Fibroblast of upper back skin (primary cell): ENCODE measurements at regions not wholly inside any gene's neighbourhood (a gene's known extent, or its start where the extent isn't known, plus 50 kb on each side); places are given as distances from the start of the nearest gene placed in this dataset.

Source experiments
- DNase-seq: peaks from one replicate; pipeline ENCODE4 v3.0.0-alpha.2; 2013

- no peak for DNase-seq
Observed at GRCh38 chr19:46945694-46946489, 73.7 kb upstream of the NPAS1 start.

GRCh38 chr19:46946611-46947238, 72.9 kb upstream of the NPAS1 start:
- DNase-seq, result no peak

GRCh38 chr19:46947866-46948265, 71.8 kb upstream of the NPAS1 start:
- no peak for DNase-seq

- peak; percentile 38 for DNase-seq
Observed at GRCh38 chr19:46950526-46951170, 69.0 kb upstream of the NPAS1 start.

- peak; percentile 46 for DNase-seq
Observed at GRCh38 chr19:46951171-46951986, 68.3 kb upstream of the NPAS1 start.

- DNase-seq, result no peak
Observed at GRCh38 chr19:46952874-46953273, 66.8 kb upstream of the NPAS1 start.

- no peak for DNase-seq
Observed at GRCh38 chr19:46953955-46954501, 65.6 kb upstream of the NPAS1 start.

- no peak for DNase-seq
Observed at GRCh38 chr19:46954502-46954992, 65.1 kb upstream of the NPAS1 start.

GRCh38 chr19:46954993-46955812, 64.4 kb upstream of the NPAS1 start:
- no peak for DNase-seq

- no peak for DNase-seq
Observed at GRCh38 chr19:46955813-46956371, 63.7 kb upstream of the NPAS1 start.

- peak; percentile 78 for DNase-seq
Observed at GRCh38 chr19:46958532-46958931, 61.1 kb upstream of the NPAS1 start.

- DNase-seq, result peak; percentile 34
Observed at GRCh38 chr19:46959894-46960556, 59.6 kb upstream of the NPAS1 start.

GRCh38 chr19:46962030-46962570, 57.5 kb upstream of the NPAS1 start:
- DNase-seq, result no peak

- peak; percentile 96 for DNase-seq
Observed at GRCh38 chr19:46963093-46963734, 56.4 kb upstream of the NPAS1 start.

GRCh38 chr19:46967578-46968032, 52.0 kb upstream of the NPAS1 start:
- DNase-seq, result no peak
